ENCODE measurements at regions not wholly inside any gene's neighbourhood (a gene's known extent, or its start where the extent isn't known, plus 50 kb on each side); places are given as distances from the start of the nearest gene placed in this dataset.

DNA sequence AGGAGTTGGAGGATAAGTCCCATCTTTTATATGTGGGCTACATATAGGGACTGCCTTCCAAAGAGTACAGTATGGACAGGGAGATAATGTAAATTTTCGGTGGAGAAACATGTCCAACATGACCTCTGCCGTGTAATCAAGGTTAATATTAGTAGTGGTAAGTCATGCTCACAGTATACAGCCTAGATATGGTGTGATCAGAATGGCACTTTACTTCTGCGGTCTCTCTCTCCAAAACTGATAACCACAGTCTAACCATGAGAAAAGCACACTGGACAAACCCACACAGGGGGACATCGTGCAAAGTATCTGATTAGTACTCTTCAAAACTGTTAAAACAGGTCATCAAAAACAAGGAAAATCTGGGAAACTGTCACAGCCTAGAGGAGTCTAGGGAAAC lies 66.6 kb upstream of the PLCL2 start:
- no peaks in the 10 kb centered on the region for H3F3A ChIP-seq (ENCODE audit: low read depth)
- no peaks in the 10 kb centered on the region for H3K79me2 ChIP-seq (ENCODE audit: insufficient read depth, low read length)
- no peak overlapping the region for H3K9ac ChIP-seq (ENCODE audit: low read depth, low read length, poor library complexity, severe bottlenecking)
- H3K27me3 ChIP-seq (ENCODE audit: insufficient read depth, low read length, poor library complexity, severe bottlenecking) = no peaks in the 10 kb centered on the region
- no peaks in the 10 kb centered on the region for H4K20me1 ChIP-seq (ENCODE audit: insufficient read depth, low read length, poor library complexity, severe bottlenecking)
- no peaks in the 10 kb centered on the region for H3K9me3 ChIP-seq (ENCODE audit: insufficient read depth, low read depth, low read length)
- H2AFZ ChIP-seq (ENCODE audit: low read length) = no peak overlapping the region
- no peak for TF ChIP-seq EZH2phosphoT487 (IDR thresholded peaks at IDR 0.05; ENCODE audit: borderline replicate concordance)
- TF ChIP-seq, protein P1, sequence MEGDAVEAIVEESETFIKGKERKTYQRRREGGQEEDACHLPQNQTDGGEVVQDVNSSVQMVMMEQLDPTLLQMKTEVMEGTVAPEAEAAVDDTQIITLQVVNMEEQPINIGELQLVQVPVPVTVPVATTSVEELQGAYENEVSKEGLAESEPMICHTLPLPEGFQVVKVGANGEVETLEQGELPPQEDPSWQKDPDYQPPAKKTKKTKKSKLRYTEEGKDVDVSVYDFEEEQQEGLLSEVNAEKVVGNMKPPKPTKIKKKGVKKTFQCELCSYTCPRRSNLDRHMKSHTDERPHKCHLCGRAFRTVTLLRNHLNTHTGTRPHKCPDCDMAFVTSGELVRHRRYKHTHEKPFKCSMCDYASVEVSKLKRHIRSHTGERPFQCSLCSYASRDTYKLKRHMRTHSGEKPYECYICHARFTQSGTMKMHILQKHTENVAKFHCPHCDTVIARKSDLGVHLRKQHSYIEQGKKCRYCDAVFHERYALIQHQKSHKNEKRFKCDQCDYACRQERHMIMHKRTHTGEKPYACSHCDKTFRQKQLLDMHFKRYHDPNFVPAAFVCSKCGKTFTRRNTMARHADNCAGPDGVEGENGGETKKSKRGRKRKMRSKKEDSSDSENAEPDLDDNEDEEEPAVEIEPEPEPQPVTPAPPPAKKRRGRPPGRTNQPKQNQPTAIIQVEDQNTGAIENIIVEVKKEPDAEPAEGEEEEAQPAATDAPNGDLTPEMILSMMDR (conservative IDR thresholded peaks at IDR 0.05; ENCODE audit: low read length) = no peak
- no peaks in the 10 kb centered on the region for H3K36me3 ChIP-seq (ENCODE audit: insufficient read depth, low read length)
- no peak overlapping the region for H3K4me2 ChIP-seq (ENCODE audit: low read depth, low read length, poor library complexity, severe bottlenecking)
- no peaks in the 10 kb centered on the region for H3K9me2 ChIP-seq (replicated peaks; ENCODE audit: low read depth, low read length)
- H3K4me3 ChIP-seq (ENCODE audit: low read length, poor library complexity, severe bottlenecking) = no peak overlapping the region
- H3K4me1 ChIP-seq (ENCODE audit: insufficient read depth, low read length, poor library complexity, severe bottlenecking) = no peaks in the 10 kb centered on the region

DNA sequence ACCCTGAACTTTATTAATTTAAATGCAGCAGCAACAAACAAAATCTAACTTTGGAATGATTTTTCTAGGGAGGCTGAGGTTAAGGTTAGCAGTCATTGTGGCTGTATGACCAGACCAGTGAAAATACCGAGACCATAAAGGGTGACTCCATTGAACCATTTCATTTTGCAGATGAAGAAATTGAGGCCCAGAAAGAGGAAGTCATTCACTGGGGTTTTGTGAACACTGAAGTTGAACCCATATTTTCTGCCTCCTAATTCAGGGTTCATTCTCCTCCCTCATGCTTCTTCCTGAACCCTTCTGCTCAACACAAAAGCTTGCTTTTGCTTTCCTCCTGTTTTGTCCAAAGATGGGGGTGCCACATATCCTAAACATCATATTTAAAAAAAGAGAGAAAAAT lies 65.8 kb upstream of the PLCL2 start:
- H3K79me2 ChIP-seq (ENCODE audit: insufficient read depth, low read length) = no peaks in the 10 kb centered on the region

DNA sequence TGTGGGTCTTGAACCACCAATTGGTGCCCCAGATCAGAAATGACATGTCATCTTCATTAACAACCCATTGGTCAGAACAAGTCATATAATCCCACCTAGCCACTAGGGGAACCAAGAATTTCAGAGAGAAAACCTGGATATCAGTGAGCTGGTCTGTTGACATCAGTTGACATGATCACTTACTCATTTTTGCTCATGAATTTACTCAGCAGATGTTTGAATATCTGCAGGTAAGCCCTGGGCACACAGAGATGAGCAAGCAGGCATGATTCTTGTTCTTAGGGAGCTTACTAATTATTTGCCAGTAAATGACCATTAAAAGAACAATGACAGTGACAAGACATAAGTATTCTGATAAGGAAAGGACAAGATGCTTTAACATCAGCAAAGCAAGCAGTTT lies 64.3 kb upstream of the PLCL2 start:
- H3K79me2 ChIP-seq (ENCODE audit: insufficient read depth, low read length) = no peaks in the 10 kb centered on the region
- H4K20me1 ChIP-seq (ENCODE audit: insufficient read depth, low read length, poor library complexity, severe bottlenecking) = no peaks in the 10 kb centered on the region
- H3F3A ChIP-seq (ENCODE audit: low read depth) = no peaks in the 10 kb centered on the region
- H3K9me3 ChIP-seq (ENCODE audit: insufficient read depth, low read depth, low read length) = no peaks in the 10 kb centered on the region
- no peak overlapping the region for H3K9ac ChIP-seq (ENCODE audit: low read depth, low read length, poor library complexity, severe bottlenecking)
- H3K27me3 ChIP-seq (ENCODE audit: insufficient read depth, low read length, poor library complexity, severe bottlenecking) = no peaks in the 10 kb centered on the region
- H3K36me3 ChIP-seq (ENCODE audit: insufficient read depth, low read length) = no peaks in the 10 kb centered on the region
- H3K4me1 ChIP-seq (ENCODE audit: insufficient read depth, low read length, poor library complexity, severe bottlenecking) = peaks cover 14% of the 10 kb centered on the region
- H3K9me2 ChIP-seq (replicated peaks; ENCODE audit: low read depth, low read length) = no peaks in the 10 kb centered on the region
- H3K4me3 ChIP-seq (ENCODE audit: low read length, poor library complexity, severe bottlenecking) = no peak overlapping the region
- no peak overlapping the region for H3K4me2 ChIP-seq (ENCODE audit: low read depth, low read length, poor library complexity, severe bottlenecking)
- no peak overlapping the region for H2AFZ ChIP-seq (ENCODE audit: low read length)
- no peak for TF ChIP-seq EZH2phosphoT487 (IDR thresholded peaks at IDR 0.05; ENCODE audit: borderline replicate concordance)
- TF ChIP-seq, protein P1 (conservative IDR thresholded peaks at IDR 0.05; ENCODE audit: low read length) = no peak

More for the DNA sequence above, 65.8 kb upstream of the PLCL2 start:
- Histone ChIP-seq H3K9ac (ENCODE audit: low read depth, low read length, poor library complexity, severe bottlenecking) (no peak overlapping the region), H3K27me3 (ENCODE audit: insufficient read depth, low read length, poor library complexity, severe bottlenecking) (no peaks in the 10 kb centered on the region), H3K9me3 (ENCODE audit: insufficient read depth, low read depth, low read length) (no peaks in the 10 kb centered on the region), H2AFZ (ENCODE audit: low read length) (no peak overlapping the region), H3F3A (ENCODE audit: low read depth) (no peaks in the 10 kb centered on the region), H4K20me1 (ENCODE audit: insufficient read depth, low read length, poor library complexity, severe bottlenecking) (no peaks in the 10 kb centered on the region), H3K4me2 (ENCODE audit: low read depth, low read length, poor library complexity, severe bottlenecking) (no peak overlapping the region), H3K9me2 (replicated peaks; ENCODE audit: low read depth, low read length) (no peaks in the 10 kb centered on the region), H3K4me1 (ENCODE audit: insufficient read depth, low read length, poor library complexity, severe bottlenecking) (peaks cover 4% of the 10 kb centered on the region), H3K4me3 (ENCODE audit: low read length, poor library complexity, severe bottlenecking) (no peak overlapping the region), H3K36me3 (ENCODE audit: insufficient read depth, low read length) (no peaks in the 10 kb centered on the region)
- TF ChIP-seq, protein P1 (conservative IDR thresholded peaks at IDR 0.05; ENCODE audit: low read length) = no peak
- no peak for TF ChIP-seq EZH2phosphoT487 (IDR thresholded peaks at IDR 0.05; ENCODE audit: borderline replicate concordance)

Measured in Loucy (cell line).